Glutamatergic neuron (in vitro differentiated cells): ENCODE measurements at regions not wholly inside any gene's neighbourhood (a gene's known extent, or its start where the extent isn't known, plus 50 kb on each side); places are given as distances from the start of the nearest gene placed in this dataset.

ENCODE experiments used
- DNase-seq: peaks from one replicate; pipeline ENCODE4 v3.0.0; 2022
- H3K27ac Mint-ChIP-seq: one replicate; pipeline ENCODE4 v1.8.0; 2020; ENCODE audit warnings: mild to moderate bottlenecking, mixed read lengths, inconsistent platforms; ENCODE audit not compliant: unreplicated experiment
- H3K27me3 Mint-ChIP-seq: one replicate; pipeline ENCODE4 v1.8.0; 2020; ENCODE audit warnings: mild to moderate bottlenecking, moderate library complexity, mixed read lengths, inconsistent platforms; ENCODE audit not compliant: unreplicated experiment
- H3K36me3 Mint-ChIP-seq: one replicate; pipeline ENCODE4 v1.8.0; 2020; ENCODE audit warnings: mild to moderate bottlenecking, mixed read lengths, inconsistent platforms; ENCODE audit not compliant: unreplicated experiment
- H3K4me1 Mint-ChIP-seq: one replicate; pipeline ENCODE4 v1.8.0; 2020; ENCODE audit warnings: mild to moderate bottlenecking, low read depth, mixed read lengths, inconsistent platforms; ENCODE audit not compliant: unreplicated experiment
- H3K4me3 Mint-ChIP-seq: one replicate; pipeline ENCODE4 v1.8.0; 2020; ENCODE audit warnings: mild to moderate bottlenecking, mixed read lengths, inconsistent platforms; ENCODE audit not compliant: unreplicated experiment
- H3K9me3 Mint-ChIP-seq: one replicate; pipeline ENCODE4 v1.8.0; 2020; ENCODE audit warnings: mild to moderate bottlenecking, moderate library complexity, mixed read lengths, inconsistent platforms; ENCODE audit not compliant: unreplicated experiment
- CTCF ChIP-seq: fragments of 200-600 bp; sonication (generic); IDR thresholded peaks from one replicate; pipeline ENCODE4 v1.5.0; 2021; ENCODE audit not compliant: partially characterized antibody, unreplicated experiment

GRCh38 chr15:87604857-87605446, 651.6 kb downstream of the NTRK3 start:
- Mint-ChIP-seq H3K27ac (no peak overlapping the region), H3K4me1 (peaks cover 3% of the 10 kb centered on the region)
- DNase-seq: peak; percentile 39

GRCh38 chr15:87602371-87602770, 654.2 kb downstream of the NTRK3 start:
- TF ChIP-seq CTCF: no peak
- H3K9me3 Mint-ChIP-seq: no peaks in the 10 kb centered on the region
- H3K36me3 Mint-ChIP-seq: no peaks in the 10 kb centered on the region
- no peak overlapping the region for H3K4me3 Mint-ChIP-seq
- no peaks in the 10 kb centered on the region for H3K27me3 Mint-ChIP-seq
- H3K27ac Mint-ChIP-seq: no peak overlapping the region
- H3K4me1 Mint-ChIP-seq: peaks cover 3% of the 10 kb centered on the region
- no peak for DNase-seq

More at GRCh38 chr15:87604857-87605446, 651.6 kb downstream of the NTRK3 start:
- H3K4me3 Mint-ChIP-seq: no peak overlapping the region
- H3K9me3 Mint-ChIP-seq: no peaks in the 10 kb centered on the region
- peak; percentile 88 for TF ChIP-seq CTCF
- no peaks in the 10 kb centered on the region for H3K36me3 Mint-ChIP-seq
- H3K27me3 Mint-ChIP-seq: no peaks in the 10 kb centered on the region

- no peaks in the 10 kb centered on the region for H3K9me3 Mint-ChIP-seq
- no peak overlapping the region for H3K4me3 Mint-ChIP-seq
- H3K27me3 Mint-ChIP-seq: no peaks in the 10 kb centered on the region
- H3K36me3 Mint-ChIP-seq: no peaks in the 10 kb centered on the region
- no peak for TF ChIP-seq CTCF
- DNase-seq: no peak
- no peaks in the 10 kb centered on the region for H3K4me1 Mint-ChIP-seq
- no peak overlapping the region for H3K27ac Mint-ChIP-seq
Observed at GRCh38 chr15:87599616-87600015, 656.9 kb downstream of the NTRK3 start.

- Mint-ChIP-seq H3K27me3 (no peaks in the 10 kb centered on the region), H3K4me3 (no peak overlapping the region)
Observed at GRCh38 chr15:87597346-87598052, 659.0 kb downstream of the NTRK3 start.

More at GRCh38 chr15:87597346-87598052, 659.0 kb downstream of the NTRK3 start:
- no peak for TF ChIP-seq CTCF
- H3K4me1 Mint-ChIP-seq: no peaks in the 10 kb centered on the region
- H3K27ac Mint-ChIP-seq: no peak overlapping the region
- no peaks in the 10 kb centered on the region for H3K36me3 Mint-ChIP-seq
- DNase-seq: no peak
- no peaks in the 10 kb centered on the region for H3K9me3 Mint-ChIP-seq
